ENCODE measurements at regions not wholly inside any gene's neighbourhood (a gene's known extent, or its start where the extent isn't known, plus 50 kb on each side); places are given as distances from the start of the nearest gene placed in this dataset.
"Not testable (repeated sequence)": the region's sequence is repeated elsewhere in the genome, so short reads cannot be mapped to it uniquely, and the experiment has no call there.

DNA sequence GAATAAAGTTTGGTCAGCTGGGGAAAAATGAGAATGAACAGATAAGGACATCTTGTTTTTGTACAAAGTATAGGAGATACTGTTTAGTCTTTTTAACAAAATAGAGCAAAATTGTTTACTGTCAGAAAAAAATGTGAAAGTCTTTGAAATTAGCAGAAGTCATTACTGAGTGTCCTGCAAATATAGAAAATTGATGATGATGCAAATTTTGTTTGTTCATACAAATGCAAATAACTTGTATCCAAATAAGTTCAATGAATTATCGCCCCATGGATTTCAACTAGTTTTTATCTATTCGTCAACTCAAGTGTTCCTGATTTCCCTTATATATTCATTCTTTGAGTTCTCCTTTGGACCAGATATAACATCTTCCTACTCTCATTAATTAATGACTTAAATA, 378.0 kb upstream of the SGO1 start:
- H3K27me3 ChIP-seq (ENCODE audit: control insufficient read depth, insufficient read depth, low read length, poor library complexity, severe bottlenecking), result no peaks in the 10 kb centered on the region
- TF ChIP-seq, protein P1, sequence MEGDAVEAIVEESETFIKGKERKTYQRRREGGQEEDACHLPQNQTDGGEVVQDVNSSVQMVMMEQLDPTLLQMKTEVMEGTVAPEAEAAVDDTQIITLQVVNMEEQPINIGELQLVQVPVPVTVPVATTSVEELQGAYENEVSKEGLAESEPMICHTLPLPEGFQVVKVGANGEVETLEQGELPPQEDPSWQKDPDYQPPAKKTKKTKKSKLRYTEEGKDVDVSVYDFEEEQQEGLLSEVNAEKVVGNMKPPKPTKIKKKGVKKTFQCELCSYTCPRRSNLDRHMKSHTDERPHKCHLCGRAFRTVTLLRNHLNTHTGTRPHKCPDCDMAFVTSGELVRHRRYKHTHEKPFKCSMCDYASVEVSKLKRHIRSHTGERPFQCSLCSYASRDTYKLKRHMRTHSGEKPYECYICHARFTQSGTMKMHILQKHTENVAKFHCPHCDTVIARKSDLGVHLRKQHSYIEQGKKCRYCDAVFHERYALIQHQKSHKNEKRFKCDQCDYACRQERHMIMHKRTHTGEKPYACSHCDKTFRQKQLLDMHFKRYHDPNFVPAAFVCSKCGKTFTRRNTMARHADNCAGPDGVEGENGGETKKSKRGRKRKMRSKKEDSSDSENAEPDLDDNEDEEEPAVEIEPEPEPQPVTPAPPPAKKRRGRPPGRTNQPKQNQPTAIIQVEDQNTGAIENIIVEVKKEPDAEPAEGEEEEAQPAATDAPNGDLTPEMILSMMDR (conservative IDR thresholded peaks at IDR 0.05), result no peak
- no peaks in the 10 kb centered on the region for H3K4me1 ChIP-seq (ENCODE audit: control insufficient read depth, insufficient read depth, low read length)
- H3K4me3 ChIP-seq (ENCODE audit: low read length), result no peak overlapping the region
- no peaks in the 10 kb centered on the region for H3K9me3 Mint-ChIP-seq
- no peak overlapping the region for H3K9ac ChIP-seq (ENCODE audit: extremely low read depth, low read length, poor library complexity, severe bottlenecking)
- no peaks in the 10 kb centered on the region for H3K27me3 Mint-ChIP-seq (ENCODE audit: insufficient read depth)
- H3K27ac Mint-ChIP-seq, result no peak overlapping the region
- H3K27ac ChIP-seq (ENCODE audit: low read depth, low read length), result no peak overlapping the region
- H3K36me3 Mint-ChIP-seq (ENCODE audit: low read depth), result no peaks in the 10 kb centered on the region
- H3K36me3 ChIP-seq (ENCODE audit: control insufficient read depth, insufficient read depth, low read length), result no peaks in the 10 kb centered on the region
- H3K9me3 ChIP-seq (ENCODE audit: control insufficient read depth, low read length), result no peaks in the 10 kb centered on the region
- no peak for DNase-seq
- whole genome bisulfite sequencing, 2 experiments (ENCODE audit: insufficient coverage in 1 of 2, insufficient read length in 1 of 2), result 93 to 100% methylated on average over 2 of the region's 2 CpGs
- H3K4me1 Mint-ChIP-seq, result no peaks in the 10 kb centered on the region
- H3K4me3 Mint-ChIP-seq, result no peak overlapping the region

DNA sequence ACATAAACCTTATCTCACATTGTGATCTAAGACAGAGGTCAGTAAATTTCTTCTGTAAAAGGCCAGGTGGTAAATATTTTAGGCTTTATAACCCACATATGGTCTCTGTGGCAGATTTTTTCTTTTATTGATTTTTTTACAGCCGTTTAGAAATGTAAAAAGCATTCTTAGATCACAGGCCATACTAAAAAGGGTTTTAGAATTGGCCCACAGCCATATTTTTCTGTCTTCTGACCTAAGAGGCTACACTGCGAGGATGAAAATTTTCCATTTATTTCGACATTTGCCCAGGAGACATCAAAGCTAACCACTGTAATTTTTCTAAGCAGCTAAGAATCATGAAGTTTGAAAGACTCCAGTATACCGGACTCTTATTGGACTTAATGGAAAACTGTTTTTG, 377.2 kb upstream of the SGO1 start:
- Histone ChIP-seq H3K36me3 (ENCODE audit: control insufficient read depth, insufficient read depth, low read length) (no peaks in the 10 kb centered on the region), H3K4me1 (ENCODE audit: control insufficient read depth, insufficient read depth, low read length) (no peaks in the 10 kb centered on the region), H3K9me3 (ENCODE audit: control insufficient read depth, low read length) (no peaks in the 10 kb centered on the region), H3K27ac (ENCODE audit: low read depth, low read length) (no peak overlapping the region), H3K27me3 (ENCODE audit: control insufficient read depth, insufficient read depth, low read length, poor library complexity, severe bottlenecking) (no peaks in the 10 kb centered on the region), H3K4me3 (ENCODE audit: low read length) (no peak overlapping the region), H3K9ac (ENCODE audit: extremely low read depth, low read length, poor library complexity, severe bottlenecking) (no peak overlapping the region)
- Mint-ChIP-seq H3K27ac (no peak overlapping the region), H3K27me3 (ENCODE audit: insufficient read depth) (no peaks in the 10 kb centered on the region), H3K36me3 (ENCODE audit: low read depth) (no peaks in the 10 kb centered on the region), H3K9me3 (no peaks in the 10 kb centered on the region), H3K4me3 (no peak overlapping the region), H3K4me1 (peaks cover 2% of the 10 kb centered on the region)
- 95 to 98% methylated on average over 4 of the region's 4 CpGs for WGBS, 2 experiments (ENCODE audit: insufficient coverage in 1 of 2, insufficient read length in 1 of 2)
- TF ChIP-seq, protein P1 (conservative IDR thresholded peaks at IDR 0.05), result no peak
- DNase-seq, result no peak

DNA sequence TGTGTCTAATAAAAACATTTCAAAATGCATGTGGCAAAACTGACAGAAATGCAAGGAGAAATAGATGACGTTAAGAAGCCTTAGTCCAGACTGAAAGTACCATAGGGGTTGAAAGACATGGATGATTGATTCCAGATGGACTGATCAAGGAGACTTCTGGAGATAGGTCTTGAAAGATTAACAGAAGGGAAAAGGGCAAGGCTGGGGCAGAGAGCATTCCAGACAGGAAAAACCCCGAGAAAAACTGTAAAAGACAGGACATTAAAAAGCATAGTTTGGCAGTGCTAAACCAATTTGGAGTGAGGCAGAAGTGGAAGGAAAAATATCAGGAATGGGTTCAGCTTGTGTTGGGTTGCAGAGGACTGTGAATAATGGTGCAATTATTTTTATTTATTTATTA, 375.2 kb upstream of the SGO1 start:
- no peaks in the 10 kb centered on the region for H3K9me3 ChIP-seq (ENCODE audit: control insufficient read depth, low read length)
- WGBS, 2 experiments (ENCODE audit: insufficient coverage in 1 of 2, insufficient read length in 1 of 2), result 83 to 88% methylated on average over 2 of the region's 2 CpGs
- Mint-ChIP-seq H3K4me1 (peaks cover 5% of the 10 kb centered on the region), H3K4me3 (no peak overlapping the region), H3K27ac (no peak overlapping the region), H3K36me3 (ENCODE audit: low read depth) (no peaks in the 10 kb centered on the region), H3K9me3 (no peaks in the 10 kb centered on the region), H3K27me3 (ENCODE audit: insufficient read depth) (no peaks in the 10 kb centered on the region)
- no peaks in the 10 kb centered on the region for H3K36me3 ChIP-seq (ENCODE audit: control insufficient read depth, insufficient read depth, low read length)
- H3K4me3 ChIP-seq (ENCODE audit: low read length), result no peak overlapping the region
- no peaks in the 10 kb centered on the region for H3K4me1 ChIP-seq (ENCODE audit: control insufficient read depth, insufficient read depth, low read length)
- DNase-seq, result no peak
- H3K9ac ChIP-seq (ENCODE audit: extremely low read depth, low read length, poor library complexity, severe bottlenecking), result no peak overlapping the region
- no peaks in the 10 kb centered on the region for H3K27me3 ChIP-seq (ENCODE audit: control insufficient read depth, insufficient read depth, low read length, poor library complexity, severe bottlenecking)
- H3K27ac ChIP-seq (ENCODE audit: low read depth, low read length), result no peak overlapping the region
- TF ChIP-seq, protein P1 (conservative IDR thresholded peaks at IDR 0.05), result no peak

DNA sequence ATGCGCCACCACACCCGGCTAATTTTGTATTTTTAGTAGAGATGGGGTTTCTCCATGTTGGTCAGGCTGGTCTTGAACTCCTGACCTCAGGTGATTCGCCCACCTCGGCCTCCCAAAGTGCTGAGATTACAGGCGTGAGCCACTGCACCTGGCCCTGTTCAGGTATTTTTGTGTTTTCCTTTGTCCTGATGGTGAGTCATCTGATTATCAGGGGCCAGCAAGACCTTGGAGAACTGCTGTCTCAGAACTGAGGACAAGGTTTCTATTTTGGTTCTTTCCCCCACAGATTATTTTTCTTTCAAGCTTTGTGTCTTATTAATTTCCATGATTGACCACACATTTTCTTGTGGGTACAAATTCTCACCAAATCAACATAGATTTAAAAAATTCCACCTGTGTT, 374.4 kb upstream of the SGO1 start:
- not testable (repeated sequence) for DNase-seq; H3K9me3 ChIP-seq (ENCODE audit: control insufficient read depth, low read length); H3K27me3 Mint-ChIP-seq (ENCODE audit: insufficient read depth); H3K36me3 Mint-ChIP-seq (ENCODE audit: low read depth); H3K9ac ChIP-seq (ENCODE audit: extremely low read depth, low read length, poor library complexity, severe bottlenecking); H3K27ac ChIP-seq (ENCODE audit: low read depth, low read length); H3K4me1 Mint-ChIP-seq; H3K4me1 ChIP-seq (ENCODE audit: control insufficient read depth, insufficient read depth, low read length); H3K4me3 Mint-ChIP-seq; H3K27ac Mint-ChIP-seq; H3K27me3 ChIP-seq (ENCODE audit: control insufficient read depth, insufficient read depth, low read length, poor library complexity, severe bottlenecking); H3K9me3 Mint-ChIP-seq; H3K36me3 ChIP-seq (ENCODE audit: control insufficient read depth, insufficient read depth, low read length); H3K4me3 ChIP-seq (ENCODE audit: low read length)
- WGBS, 2 experiments (ENCODE audit: insufficient coverage in 1 of 2, insufficient read length in 1 of 2), result 80 to 90% methylated on average over 3 to 5 of the region's 5 CpGs

All from endodermal cell (in vitro differentiated cells).